HepG2 (cell line): ENCODE measurements at regions not wholly inside any gene's neighbourhood (a gene's known extent, or its start where the extent isn't known, plus 50 kb on each side); places are given as distances from the start of the nearest gene placed in this dataset.

Experiments used
- CBX2 ChIP-seq, 2 experiments: fragments of 200-600 bp in 1 of 2; sonication (generic); formaldehyde crosslinking in 1 of 2; IDR thresholded peaks; 2 replicates each; pipeline versions ENCODE4 v1.7.0 to v1.8.1; 2018 to 2022; ENCODE audit warnings: low read depth in 2 of 2, low read length in 1 of 2, mild to moderate bottlenecking in 1 of 2, missing genetic modification reagents in 1 of 2
- MTF1 ChIP-seq: sonication (generic); formaldehyde crosslinking; IDR thresholded peaks from 2 replicates; pipeline ENCODE4 v1.5.0; 2020; ENCODE audit warnings: missing genetic modification reagents
- RELA ChIP-seq: sonication (generic); formaldehyde crosslinking; IDR thresholded peaks from 2 replicates; pipeline ENCODE4 v1.4.0; 2020; ENCODE audit warnings: missing genetic modification reagents
- SP1 ChIP-seq, 2 experiments: fragments of 450-650 bp in 1 of 2; sonication (generic) in 1 of 2; formaldehyde crosslinking in 1 of 2; IDR thresholded peaks; 2 replicates each; pipeline versions ENCODE4 v1.4.0 to v1.6.1; 2016 to 2020; ENCODE audit warnings: missing genetic modification reagents in 1 of 2
- ZNF317 ChIP-seq: sonication (generic); formaldehyde crosslinking; IDR thresholded peaks from 2 replicates; pipeline ENCODE4 v1.5.0; 2020; ENCODE audit warnings: mild to moderate bottlenecking, missing genetic modification reagents
- TF ChIP-seq, protein P1 (sequence below): sonication (generic); formaldehyde crosslinking; IDR thresholded peaks from 2 replicates; pipeline ENCODE4 v1.5.1; 2020; ENCODE audit warnings: mild to moderate bottlenecking, missing genetic modification reagents, moderate library complexity

DNA sequence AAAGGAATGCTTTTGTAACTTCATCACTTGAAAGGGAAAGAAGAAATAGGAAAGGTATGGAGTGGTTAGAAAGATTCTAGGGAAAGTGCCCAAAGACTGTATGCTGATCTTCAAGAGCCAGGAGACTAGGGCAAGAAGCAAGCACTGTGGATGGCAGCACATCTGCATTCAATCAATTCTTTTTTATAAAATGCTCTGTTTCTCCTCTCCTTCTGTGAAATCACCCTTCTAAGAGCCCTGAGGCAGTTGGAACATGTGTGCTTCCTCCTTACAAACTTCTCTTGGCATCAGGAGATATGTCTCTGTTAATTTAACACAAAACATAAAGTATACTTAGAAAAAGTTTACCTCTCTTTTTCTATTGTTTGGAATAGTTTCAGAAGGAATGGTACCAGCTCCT is 1162.2 kb upstream of the GJE1 start:
- TF ChIP-seq, protein P1, sequence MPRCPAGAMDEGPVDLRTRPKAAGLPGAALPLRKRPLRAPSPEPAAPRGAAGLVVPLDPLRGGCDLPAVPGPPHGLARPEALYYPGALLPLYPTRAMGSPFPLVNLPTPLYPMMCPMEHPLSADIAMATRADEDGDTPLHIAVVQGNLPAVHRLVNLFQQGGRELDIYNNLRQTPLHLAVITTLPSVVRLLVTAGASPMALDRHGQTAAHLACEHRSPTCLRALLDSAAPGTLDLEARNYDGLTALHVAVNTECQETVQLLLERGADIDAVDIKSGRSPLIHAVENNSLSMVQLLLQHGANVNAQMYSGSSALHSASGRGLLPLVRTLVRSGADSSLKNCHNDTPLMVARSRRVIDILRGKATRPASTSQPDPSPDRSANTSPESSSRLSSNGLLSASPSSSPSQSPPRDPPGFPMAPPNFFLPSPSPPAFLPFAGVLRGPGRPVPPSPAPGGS (CRISPR knock-in tag) = no peak
- TF ChIP-seq RELA (CRISPR knock-in tag) = no peak
- no peak for TF ChIP-seq SP1 (IDR thresholded peaks at IDR 0.05)
- TF ChIP-seq SP1 (CRISPR knock-in tag; IDR thresholded peaks at IDR 0.05) = no peak
- no peak for TF ChIP-seq MTF1
- TF ChIP-seq CBX2 (IDR thresholded peaks at IDR 0.05; ENCODE audit: low read depth, low read length) = no peak
- no peak for TF ChIP-seq CBX2 (CRISPR knock-in tag; IDR thresholded peaks at IDR 0.05; ENCODE audit: low read depth)
- no peak for TF ChIP-seq ZNF317 (CRISPR knock-in tag)
